MV-4-11 (cell line): ENCODE measurements at regions not wholly inside any gene's neighbourhood (a gene's known extent, or its start where the extent isn't known, plus 50 kb on each side); places are given as distances from the start of the nearest gene placed in this dataset.

Experiments used
- DNase-seq: peaks from one replicate; lab custom pipeline; 2025; lab: John Stamatoyannopoulos, UW

GRCh38 chr18:25873833-25874232, 216.6 kb downstream of the SS18 start:
- no peak for DNase-seq

- no peak for DNase-seq
These were observed 224.1 kb downstream of the SS18 start for GRCh38 chr18:25866331-25866730.

- no peak for DNase-seq
These were observed 227.4 kb downstream of the SS18 start for GRCh38 chr18:25862881-25863600.

GRCh38 chr18:25853691-25854433, 236.6 kb downstream of the SS18 start:
- DNase-seq, result no peak

GRCh38 chr18:25843791-25844190, 246.6 kb downstream of the SS18 start:
- no peak for DNase-seq

DNA sequence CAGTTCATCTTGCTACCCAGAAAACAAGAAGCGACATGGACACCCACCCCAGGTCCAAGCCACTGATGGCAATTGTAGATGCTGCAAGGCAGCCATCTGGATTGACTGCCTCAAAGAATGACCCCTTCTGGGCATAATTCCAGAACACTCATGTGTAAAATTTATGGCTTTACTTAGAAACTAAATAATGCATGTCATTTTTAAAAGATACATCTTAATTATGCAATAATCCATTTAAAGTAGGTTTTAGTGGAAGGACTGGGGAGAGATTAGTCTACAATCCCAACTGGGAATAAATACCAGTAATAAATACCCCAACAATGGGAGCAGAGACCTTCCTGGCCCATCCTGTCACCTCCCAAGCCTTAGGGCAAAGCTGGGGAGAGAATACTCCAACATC, 247.7 kb downstream of the SS18 start:
- DNase-seq, result no peak

- no peak for DNase-seq
These were observed 256.4 kb downstream of the SS18 start for GRCh38 chr18:25834061-25834460.

DNA sequence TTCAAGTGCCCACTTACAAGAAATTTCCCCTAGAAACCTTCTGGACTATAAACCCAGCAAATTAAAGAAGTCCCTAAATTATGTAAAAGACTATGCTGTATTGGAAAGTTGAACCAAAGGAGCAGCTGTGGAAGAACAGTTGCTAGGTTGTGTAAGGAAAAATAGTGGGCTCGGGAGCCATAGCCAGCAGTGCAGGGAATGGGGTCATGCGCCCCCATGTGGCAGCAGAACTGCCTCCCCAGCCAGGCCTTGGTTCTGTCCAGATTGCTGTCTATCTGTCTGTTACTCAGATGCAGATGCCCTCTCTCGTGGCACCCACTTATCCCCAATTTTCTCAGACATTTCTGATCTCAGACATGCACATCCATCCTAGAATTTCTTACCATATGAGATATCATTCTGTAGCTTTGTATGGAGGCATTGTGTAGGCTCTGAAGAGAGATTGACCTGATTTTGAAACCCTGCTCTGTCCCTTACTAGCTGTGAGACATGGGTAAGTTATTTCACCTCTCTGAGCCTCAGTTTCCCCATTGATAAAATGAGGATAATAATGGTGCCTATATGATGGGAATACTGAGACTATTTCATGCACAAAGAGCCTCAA, 258.3 kb downstream of the SS18 start:
- DNase-seq, result peak; percentile 9

- no peak for DNase-seq
These were observed 259.1 kb downstream of the SS18 start for GRCh38 chr18:25831301-25831701.

- DNase-seq, result no peak
These were observed 259.6 kb downstream of the SS18 start for GRCh38 chr18:25830787-25831186.

- no peak for DNase-seq
These were observed 262.4 kb downstream of the SS18 start for GRCh38 chr18:25827961-25828561.

DNA sequence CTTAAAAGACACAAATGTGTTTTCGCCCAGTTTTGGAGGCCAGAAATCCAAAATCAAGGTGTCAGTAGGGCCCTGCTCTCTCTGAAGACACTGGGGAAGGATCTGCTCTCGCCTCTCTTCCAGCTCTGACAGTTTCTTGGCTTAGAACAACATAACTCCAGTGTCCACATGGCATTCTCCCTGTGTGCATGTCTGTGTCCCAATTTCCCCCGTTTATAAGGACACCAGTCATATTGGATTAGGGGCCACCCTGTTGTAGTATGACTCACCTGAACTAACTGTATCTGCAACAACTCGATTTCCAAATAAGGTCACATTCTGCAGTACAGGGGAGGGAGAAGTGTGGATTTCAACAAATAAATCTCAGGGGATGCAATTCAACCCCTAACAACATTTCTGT, 263.2 kb downstream of the SS18 start:
- no peak for DNase-seq

GRCh38 chr18:25826823-25827222, 263.6 kb downstream of the SS18 start:
- no peak for DNase-seq

GRCh38 chr18:25825979-25826776, 264.2 kb downstream of the SS18 start:
- no peak for DNase-seq

- no peak for DNase-seq
These were observed 265.4 kb downstream of the SS18 start for GRCh38 chr18:25825056-25825455.

DNA sequence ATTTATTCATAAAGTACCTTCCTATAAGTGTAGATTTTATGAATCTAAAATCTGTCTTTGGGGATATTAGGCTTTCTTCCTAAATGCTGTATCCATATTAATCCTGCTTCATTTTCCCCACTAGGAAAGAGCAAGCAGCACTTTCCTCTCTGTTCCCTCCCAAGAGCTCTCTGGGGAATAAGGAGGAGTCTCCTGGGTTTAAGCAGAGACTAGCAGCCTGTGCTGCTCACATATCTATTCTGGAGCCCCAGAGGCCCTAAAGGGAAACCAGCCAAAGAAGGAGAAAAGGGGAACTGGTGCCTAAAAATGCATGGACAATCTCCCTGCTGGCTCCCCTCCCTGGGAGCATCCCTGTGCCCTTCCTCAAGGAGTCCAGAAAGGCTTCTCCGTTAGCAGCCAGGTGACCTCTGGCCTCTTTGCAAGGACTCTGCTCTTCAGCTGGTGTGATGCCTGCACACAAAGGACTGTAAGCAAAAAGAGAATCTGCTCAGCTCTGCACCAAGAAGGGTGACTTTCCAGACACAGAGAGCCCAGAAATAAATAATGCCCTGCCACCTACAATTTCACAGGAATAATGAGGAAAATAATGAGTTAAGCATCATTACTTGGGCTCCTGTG, 270.6 kb downstream of the SS18 start:
- DNase-seq, result no peak

DNA sequence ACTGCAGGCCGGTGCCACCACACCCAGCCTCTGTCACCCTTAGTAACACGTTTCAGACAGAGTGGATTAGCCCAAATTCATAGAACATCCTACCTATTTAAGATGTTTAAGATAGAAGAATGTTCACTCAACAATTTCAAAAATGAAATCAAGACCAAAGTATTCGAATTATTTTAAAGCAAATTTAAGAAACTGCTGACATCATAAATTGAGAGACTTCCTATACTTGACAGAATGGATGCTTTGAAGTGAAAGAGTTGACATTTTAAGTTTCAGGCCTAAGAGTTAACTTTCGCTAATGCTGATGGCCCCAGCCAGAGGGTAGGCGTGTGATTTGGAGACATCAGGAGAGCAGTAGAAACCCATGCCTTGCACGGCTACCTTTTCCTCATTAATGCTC, 271.9 kb downstream of the SS18 start:
- DNase-seq, result no peak

- no peak for DNase-seq
These were observed 272.7 kb downstream of the SS18 start for GRCh38 chr18:25817546-25818237.

DNA sequence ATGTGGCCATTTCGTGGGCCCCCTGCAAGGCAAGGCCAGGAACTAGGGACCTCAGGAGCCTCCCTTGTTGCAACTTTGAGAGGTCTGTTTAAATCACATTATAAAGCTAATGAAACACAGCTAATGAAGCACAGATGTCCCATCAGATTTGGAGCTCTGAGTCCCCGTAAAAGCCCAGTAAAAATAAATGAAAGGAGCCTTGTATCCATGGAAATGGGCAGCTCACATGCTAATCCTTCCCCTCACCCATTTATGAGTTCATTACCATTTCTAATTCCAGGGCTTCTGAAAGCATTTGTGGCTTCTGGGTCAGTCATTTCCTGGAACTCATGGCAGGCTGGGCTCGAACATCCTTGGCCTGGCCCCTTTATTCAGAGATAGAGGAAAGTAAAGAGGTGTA, 274.8 kb downstream of the SS18 start:
- no peak for DNase-seq

- no peak for DNase-seq
These were observed 275.5 kb downstream of the SS18 start for GRCh38 chr18:25814841-25815458.

- no peak for DNase-seq
These were observed 277.3 kb downstream of the SS18 start for GRCh38 chr18:25813110-25813509.
